ENCODE measurements at regions not wholly inside any gene's neighbourhood (a gene's known extent, or its start where the extent isn't known, plus 50 kb on each side); places are given as distances from the start of the nearest gene placed in this dataset.

- no peak for TF ChIP-seq CTCF (IDR thresholded peaks at IDR 0.05)
- no peak overlapping the region for H3K4me3 ChIP-seq
- DNase-seq (ENCODE audit: low spot score): no peak
- no peak overlapping the region for H3K27ac ChIP-seq
Observed at GRCh38 chr3:34988296-34988695, 651.0 kb upstream of the ARPP21 start.

GRCh38 chr3:34995796-34996430 lies 643.4 kb upstream of the ARPP21 start:
- Histone ChIP-seq H3K4me3 (no peak overlapping the region), H3K27ac (no peak overlapping the region)
- no peak for TF ChIP-seq CTCF (IDR thresholded peaks at IDR 0.05)
- DNase-seq (ENCODE audit: low spot score): no peak

GRCh38 chr3:34998902-34999301 lies 640.4 kb upstream of the ARPP21 start:
- no peak overlapping the region for H3K27ac ChIP-seq
- no peak for TF ChIP-seq CTCF (IDR thresholded peaks at IDR 0.05)
- no peak for DNase-seq (ENCODE audit: low spot score)
- H3K4me3 ChIP-seq: no peak overlapping the region

- no peak for TF ChIP-seq CTCF (IDR thresholded peaks at IDR 0.05)
- Histone ChIP-seq H3K4me3 (no peak overlapping the region), H3K27ac (no peak overlapping the region)
- no peak for DNase-seq (ENCODE audit: low spot score)
Observed at GRCh38 chr3:35012214-35012613, 627.1 kb upstream of the ARPP21 start.

- DNase-seq (ENCODE audit: low spot score): no peak
- Histone ChIP-seq H3K27ac (no peak overlapping the region), H3K4me3 (no peak overlapping the region)
- no peak for TF ChIP-seq CTCF (IDR thresholded peaks at IDR 0.05)
Observed at GRCh38 chr3:35028157-35028556, 611.2 kb upstream of the ARPP21 start.

- H3K4me3 ChIP-seq: no peak overlapping the region
- no peak for TF ChIP-seq CTCF (IDR thresholded peaks at IDR 0.05)
- H3K27ac ChIP-seq: no peak overlapping the region
- no peak for DNase-seq (ENCODE audit: low spot score)
Observed at GRCh38 chr3:35042210-35042991, 596.9 kb upstream of the ARPP21 start.

GRCh38 chr3:35043040-35043439 lies 596.3 kb upstream of the ARPP21 start:
- TF ChIP-seq CTCF (IDR thresholded peaks at IDR 0.05): no peak
- H3K27ac ChIP-seq: no peak overlapping the region
- H3K4me3 ChIP-seq: no peak overlapping the region
- DNase-seq (ENCODE audit: low spot score): no peak
